GM13976 (cell line): ENCODE measurements at regions not wholly inside any gene's neighbourhood (a gene's known extent, or its start where the extent isn't known, plus 50 kb on each side); places are given as distances from the start of the nearest gene placed in this dataset.

Source experiments
- DNase-seq: peaks from one replicate; pipeline ENCODE4 v3.0.0; 2012; ENCODE audit warnings: low spot score
- in situ Hi-C: fragments of 300-500 bp; cut with MboI; formaldehyde crosslinking; loops from one replicate; pipeline ENCODE4 v1.12.0; 2022; ENCODE audit warnings: low sequenced_read_pairs, mixed read lengths, inconsistent platforms; ENCODE audit not compliant: unreplicated experiment
- TF ChIP-seq, protein P1 (sequence below): IDR thresholded peaks from 2 replicates; pipeline ENCODE4 v1.5.1; 2012; ENCODE audit warnings: borderline replicate concordance, mild to moderate bottlenecking; ENCODE audit not compliant: insufficient read depth; ENCODE audit errors: extremely low read depth, missing control alignments, control extremely low read depth

DNA sequence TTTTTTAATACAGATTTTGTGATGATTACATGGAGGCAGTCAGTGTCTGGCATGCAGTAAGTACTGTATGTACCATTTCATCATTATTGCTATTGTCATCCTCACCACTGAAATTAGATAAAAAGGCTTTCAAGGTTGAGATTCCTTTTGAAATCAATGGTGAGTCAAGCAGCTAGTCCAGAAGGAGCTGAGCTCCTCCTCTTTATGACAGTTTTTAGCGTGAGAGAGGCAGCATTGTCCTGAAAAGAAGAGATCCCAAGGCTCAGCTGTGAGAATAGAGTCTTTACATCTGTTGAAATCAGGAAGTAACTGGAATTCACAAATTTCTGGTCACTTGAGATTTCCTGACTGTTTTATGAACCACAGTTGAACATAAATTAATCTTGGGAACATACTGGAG lies 161.9 kb downstream of the PAX1 start:
- TF ChIP-seq, protein P1, sequence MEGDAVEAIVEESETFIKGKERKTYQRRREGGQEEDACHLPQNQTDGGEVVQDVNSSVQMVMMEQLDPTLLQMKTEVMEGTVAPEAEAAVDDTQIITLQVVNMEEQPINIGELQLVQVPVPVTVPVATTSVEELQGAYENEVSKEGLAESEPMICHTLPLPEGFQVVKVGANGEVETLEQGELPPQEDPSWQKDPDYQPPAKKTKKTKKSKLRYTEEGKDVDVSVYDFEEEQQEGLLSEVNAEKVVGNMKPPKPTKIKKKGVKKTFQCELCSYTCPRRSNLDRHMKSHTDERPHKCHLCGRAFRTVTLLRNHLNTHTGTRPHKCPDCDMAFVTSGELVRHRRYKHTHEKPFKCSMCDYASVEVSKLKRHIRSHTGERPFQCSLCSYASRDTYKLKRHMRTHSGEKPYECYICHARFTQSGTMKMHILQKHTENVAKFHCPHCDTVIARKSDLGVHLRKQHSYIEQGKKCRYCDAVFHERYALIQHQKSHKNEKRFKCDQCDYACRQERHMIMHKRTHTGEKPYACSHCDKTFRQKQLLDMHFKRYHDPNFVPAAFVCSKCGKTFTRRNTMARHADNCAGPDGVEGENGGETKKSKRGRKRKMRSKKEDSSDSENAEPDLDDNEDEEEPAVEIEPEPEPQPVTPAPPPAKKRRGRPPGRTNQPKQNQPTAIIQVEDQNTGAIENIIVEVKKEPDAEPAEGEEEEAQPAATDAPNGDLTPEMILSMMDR, result no peak
- in situ Hi-C loops, result no loop called here
- no peak for DNase-seq

DNA sequence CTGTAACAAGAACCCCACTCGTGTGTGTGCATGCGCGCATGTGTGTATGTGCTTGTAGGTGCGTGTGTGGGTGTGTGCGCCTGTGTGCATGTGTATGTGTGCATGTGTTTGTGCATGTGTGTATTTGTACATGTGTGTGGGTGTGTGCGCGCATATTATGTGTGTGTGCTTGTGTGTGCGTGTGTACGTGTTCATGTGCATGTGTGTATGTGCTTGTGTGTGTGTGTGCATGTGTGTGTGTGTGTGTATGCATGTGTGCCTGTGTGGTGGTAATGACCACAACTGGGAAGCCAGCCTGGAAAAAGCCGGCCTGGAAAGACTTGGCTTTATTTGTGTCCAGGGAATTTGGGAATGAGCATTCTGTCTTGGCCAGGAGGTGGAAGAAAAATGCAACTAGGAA lies 157.5 kb downstream of the PAX1 start:
- TF ChIP-seq, protein P1, result no peak
- in situ Hi-C loops, result no loop called here
- DNase-seq, result no peak

DNA sequence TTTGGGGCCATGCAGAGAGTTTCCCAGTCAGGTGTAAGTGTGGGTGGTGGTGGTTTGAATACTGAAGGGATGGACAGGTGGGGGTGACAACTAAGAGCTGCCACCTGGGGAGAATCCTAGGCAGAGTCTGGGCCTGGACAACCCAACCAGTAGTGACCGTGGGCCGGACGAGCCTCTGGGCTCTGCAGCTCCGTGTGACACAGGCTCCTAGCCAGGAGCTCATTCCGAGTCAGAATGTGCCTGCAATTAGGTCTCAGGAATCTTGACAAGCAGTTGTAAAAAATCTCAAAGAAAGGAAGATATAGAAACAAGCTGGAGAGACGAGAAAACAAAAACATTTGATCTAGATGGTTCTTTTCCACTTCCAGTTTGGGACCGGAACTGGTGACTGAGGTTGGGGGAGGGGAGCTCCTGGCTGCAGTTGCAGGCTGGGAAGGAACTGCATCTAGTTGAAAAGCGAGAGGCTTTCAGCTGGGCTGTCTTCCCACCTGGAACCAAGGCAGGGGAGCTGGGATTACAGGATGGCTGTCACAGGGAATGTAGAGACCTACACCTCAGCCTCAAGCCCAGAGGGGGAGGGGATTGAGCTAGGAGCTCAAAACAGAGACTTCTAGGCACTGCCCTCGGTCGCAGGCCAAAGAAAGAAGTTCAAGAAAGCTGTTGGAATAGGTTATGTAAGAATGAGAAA lies 156.9 kb downstream of the PAX1 start:
- in situ Hi-C loops, result no loop called here
- TF ChIP-seq, protein P1, result no peak
- no peak for DNase-seq

DNA sequence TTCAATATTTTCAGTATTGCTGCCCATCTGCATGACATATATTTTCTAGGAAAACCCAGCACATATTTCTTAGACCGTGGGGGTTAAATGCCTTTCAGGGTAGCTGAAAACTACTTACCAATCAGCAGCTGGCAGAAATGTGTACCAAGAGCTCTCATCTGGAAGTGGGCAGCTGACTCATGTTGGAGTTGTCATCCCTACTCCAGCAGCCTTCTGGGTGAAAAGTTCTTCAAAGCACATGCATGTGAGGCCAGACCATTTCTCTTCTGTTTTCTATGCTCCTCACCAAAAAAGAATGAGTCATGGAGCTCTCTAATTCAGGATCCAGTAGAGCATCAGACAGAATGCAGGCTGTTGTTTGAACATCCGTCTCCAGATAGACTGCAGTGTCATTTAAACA lies 135.5 kb downstream of the PAX1 start:
- TF ChIP-seq, protein P1, result no peak
- DNase-seq, result no peak
- in situ Hi-C loops, result no loop called here

DNA sequence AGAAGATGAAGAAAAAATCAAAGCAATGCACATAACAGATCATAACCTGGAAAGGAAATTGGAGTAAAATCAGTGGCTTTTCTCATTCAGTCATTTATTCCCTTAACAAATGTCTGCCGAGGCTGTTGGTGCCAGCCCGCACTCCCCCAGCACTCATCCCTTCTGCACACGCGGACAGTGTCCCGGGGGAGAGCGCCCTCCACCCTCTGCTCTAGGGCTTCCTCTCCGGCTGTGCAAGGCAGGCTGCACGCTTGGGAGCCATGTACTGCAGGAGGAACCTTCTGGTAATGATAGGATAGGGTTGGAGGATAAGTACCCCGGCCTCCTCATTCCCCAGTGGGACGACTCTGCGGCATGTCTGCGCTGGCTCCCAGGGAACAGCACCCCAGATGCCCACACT lies 134.5 kb downstream of the PAX1 start:
- TF ChIP-seq, protein P1, result no peak
- in situ Hi-C loops, result no loop called here
- DNase-seq, result no peak

DNA sequence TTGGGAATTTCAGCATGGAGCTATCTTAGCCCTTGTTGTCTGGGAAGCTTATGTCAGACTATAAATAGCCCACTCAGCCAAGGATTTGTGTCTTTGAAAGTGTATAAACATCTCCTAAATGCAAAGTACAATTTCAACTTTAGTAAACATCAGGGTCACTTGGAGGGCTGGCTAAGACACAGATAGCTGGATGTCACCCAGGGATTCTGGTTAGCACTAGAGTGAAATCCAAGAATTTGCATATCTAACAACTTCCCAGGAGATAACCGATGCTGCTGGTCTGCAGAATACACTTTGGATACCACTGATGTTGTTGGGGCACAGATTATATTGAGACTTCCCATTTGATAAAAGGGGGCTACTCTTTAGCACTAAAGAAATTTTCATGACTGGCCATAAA lies 130.9 kb downstream of the PAX1 start:
- no peak for DNase-seq
- TF ChIP-seq, protein P1, result no peak
- in situ Hi-C loops, result no loop called here
